Neural progenitor cell (in vitro differentiated cells): ENCODE measurements at regions not wholly inside any gene's neighbourhood (a gene's known extent, or its start where the extent isn't known, plus 50 kb on each side); places are given as distances from the start of the nearest gene placed in this dataset.

Experiments
- DNase-seq: peaks from one replicate; pipeline ENCODE4 v3.0.0-alpha.2; 2016; ENCODE audit warnings: low spot score
- H2AFZ ChIP-seq: fragments of 200-600 bp; sonication (generic); replicated peaks from 2 replicates; pipeline ENCODE4 v1.6.1; 2016; ENCODE audit warnings: antibody characterized with exemption
- H3F3A ChIP-seq: fragments of 200-600 bp; sonication (generic); 2 replicates; pipeline ENCODE4 v1.6.1; 2016; ENCODE audit warnings: antibody characterized with exemption, low read depth
- H3K27ac ChIP-seq: fragments of 200-600 bp; sonication (generic); 2 replicates; pipeline ENCODE4 v1.5.1; 2016; ENCODE audit warnings: mild to moderate bottlenecking
- H3K27me3 ChIP-seq: fragments of 200-600 bp; sonication (generic); 2 replicates; pipeline ENCODE4 v1.6.1; 2016; ENCODE audit warnings: mild to moderate bottlenecking, moderate library complexity
- H3K36me3 ChIP-seq: fragments of 200-600 bp; sonication (generic); 2 replicates; pipeline ENCODE4 v1.5.1; 2016
- H3K4me1 ChIP-seq: fragments of 200-600 bp; sonication (generic); 2 replicates; pipeline ENCODE4 v1.6.1; 2016; ENCODE audit warnings: mixed run types
- H3K4me2 ChIP-seq: fragments of 200-600 bp; sonication (generic); 2 replicates; pipeline ENCODE4 v1.6.1; 2016
- H3K4me3 ChIP-seq: fragments of 200-600 bp; sonication (generic); 2 replicates; pipeline ENCODE4 v1.5.1; 2016
- H3K79me2 ChIP-seq: fragments of 200-600 bp; sonication (generic); 2 replicates; pipeline ENCODE4 v1.6.1; 2016; ENCODE audit warnings: low read depth
- H3K9ac ChIP-seq: fragments of 200-600 bp; sonication (generic); 2 replicates; pipeline ENCODE4 v1.6.1; 2016
- H3K9me3 ChIP-seq: fragments of 200-600 bp; sonication (generic); 2 replicates; pipeline ENCODE4 v1.5.1; 2016; ENCODE audit warnings: low read depth
- H4K20me1 ChIP-seq: fragments of 200-600 bp; sonication (generic); 2 replicates; pipeline ENCODE4 v1.6.1; 2016; ENCODE audit warnings: low read depth
- H3K27ac Mint-ChIP-seq: 3 replicates; pipeline ENCODE4 v1.8.0; 2021; ENCODE audit warnings: mixed read lengths
- H3K27me3 Mint-ChIP-seq: 2 replicates; pipeline ENCODE4 v1.8.0; 2022; ENCODE audit warnings: low read depth, mild to moderate bottlenecking, inconsistent platforms, moderate library complexity, mixed read lengths; ENCODE audit not compliant: insufficient read depth
- H3K36me3 Mint-ChIP-seq: 3 replicates; pipeline ENCODE4 v1.8.0; 2021; ENCODE audit warnings: mixed read lengths
- H3K4me1 Mint-ChIP-seq: 3 replicates; pipeline ENCODE4 v1.8.0; 2021; ENCODE audit warnings: mixed read lengths
- H3K4me3 Mint-ChIP-seq: 3 replicates; pipeline ENCODE4 v1.8.0; 2021; ENCODE audit warnings: mild to moderate bottlenecking, moderate library complexity, mixed read lengths
- H3K9me3 Mint-ChIP-seq: 3 replicates; pipeline ENCODE4 v1.8.0; 2020; ENCODE audit warnings: mixed read lengths
- CTCF ChIP-seq: fragments of 200-600 bp; sonication (generic); IDR thresholded peaks from 2 replicates; pipeline ENCODE4 v1.5.1; 2017; ENCODE audit warnings: antibody characterized with exemption, mild to moderate bottlenecking
- EZH2 ChIP-seq: fragments of 200-600 bp; sonication (generic); IDR thresholded peaks from 2 replicates; pipeline ENCODE4 v1.6.1; 2017; ENCODE audit warnings: antibody characterized with exemption, mild to moderate bottlenecking, moderate library complexity
- EZH2phosphoT487 ChIP-seq: fragments of 200-600 bp; sonication (generic); IDR thresholded peaks from 2 replicates; pipeline ENCODE4 v1.6.1; 2017; ENCODE audit warnings: antibody characterized with exemption

- Mint-ChIP-seq H3K36me3 (no peaks in the 10 kb centered on the region), H3K9me3 (peaks cover 8% of the 10 kb centered on the region), H3K27me3 (peaks cover 4% of the 10 kb centered on the region), H3K4me1 (peaks cover 3% of the 10 kb centered on the region), H3K4me3 (no peak overlapping the region), H3K27ac (no peak overlapping the region)
- Histone ChIP-seq H3K4me1 (no peaks in the 10 kb centered on the region), H3K4me2 (no peak overlapping the region), H3K36me3 (no peaks in the 10 kb centered on the region), H2AFZ (no peak overlapping the region), H3K27me3 (no peaks in the 10 kb centered on the region), H3K9me3 (no peaks in the 10 kb centered on the region), H3K4me3 (no peak overlapping the region), H4K20me1 (no peaks in the 10 kb centered on the region), H3F3A (no peaks in the 10 kb centered on the region), H3K79me2 (no peaks in the 10 kb centered on the region), H3K27ac (no peak overlapping the region), H3K9ac (no peak overlapping the region)
- no peak for TF ChIP-seq CTCF
- no peak for DNase-seq
Observed at GRCh38 chr16:80071964-80072456, 468.8 kb upstream of the DYNLRB2 start.

- Mint-ChIP-seq H3K27ac (no peak overlapping the region), H3K4me3 (no peak overlapping the region), H3K36me3 (no peaks in the 10 kb centered on the region), H3K4me1 (peaks cover 2% of the 10 kb centered on the region), H3K27me3 (peaks cover 5% of the 10 kb centered on the region), H3K9me3 (peaks cover 8% of the 10 kb centered on the region)
- H3K4me1 ChIP-seq: no peaks in the 10 kb centered on the region
- no peak for DNase-seq
- TF ChIP-seq CTCF (no peak), EZH2 (no peak), EZH2phosphoT487 (no peak)
- no peaks in the 10 kb centered on the region for H3K79me2 ChIP-seq
- H3K9me3 ChIP-seq: no peaks in the 10 kb centered on the region
- no peaks in the 10 kb centered on the region for H4K20me1 ChIP-seq
- H3K4me2 ChIP-seq: no peak overlapping the region
- no peaks in the 10 kb centered on the region for H3F3A ChIP-seq
- H3K27ac ChIP-seq: no peak overlapping the region
- H2AFZ ChIP-seq: no peak overlapping the region
- no peaks in the 10 kb centered on the region for H3K36me3 ChIP-seq
- H3K9ac ChIP-seq: no peak overlapping the region
- no peaks in the 10 kb centered on the region for H3K27me3 ChIP-seq
- no peak overlapping the region for H3K4me3 ChIP-seq
Observed at GRCh38 chr16:80066805-80067580, 466.5 kb upstream of the MAF start.

- Histone ChIP-seq H3K4me3 (no peak overlapping the region), H3K27ac (no peak overlapping the region), H3K4me1 (no peaks in the 10 kb centered on the region), H3K9me3 (no peaks in the 10 kb centered on the region), H3K9ac (no peak overlapping the region), H3K36me3 (no peaks in the 10 kb centered on the region), H3K27me3 (no peaks in the 10 kb centered on the region), H4K20me1 (no peaks in the 10 kb centered on the region), H3K79me2 (no peaks in the 10 kb centered on the region), H3K4me2 (no peak overlapping the region), H3F3A (no peaks in the 10 kb centered on the region), H2AFZ (peak overlapping the region; percentile 18)
- TF ChIP-seq EZH2 (no peak), EZH2phosphoT487 (no peak), CTCF (no peak)
- Mint-ChIP-seq H3K9me3 (peaks cover 8% of the 10 kb centered on the region), H3K4me1 (peaks cover 2% of the 10 kb centered on the region), H3K36me3 (no peaks in the 10 kb centered on the region), H3K27me3 (peaks cover 5% of the 10 kb centered on the region), H3K4me3 (no peak overlapping the region), H3K27ac (no peak overlapping the region)
- no peak for DNase-seq
Observed at GRCh38 chr16:80065541-80065940, 465.0 kb upstream of the MAF start.
